ENCODE measurements at regions not wholly inside any gene's neighbourhood (a gene's known extent, or its start where the extent isn't known, plus 50 kb on each side); places are given as distances from the start of the nearest gene placed in this dataset.

DNA sequence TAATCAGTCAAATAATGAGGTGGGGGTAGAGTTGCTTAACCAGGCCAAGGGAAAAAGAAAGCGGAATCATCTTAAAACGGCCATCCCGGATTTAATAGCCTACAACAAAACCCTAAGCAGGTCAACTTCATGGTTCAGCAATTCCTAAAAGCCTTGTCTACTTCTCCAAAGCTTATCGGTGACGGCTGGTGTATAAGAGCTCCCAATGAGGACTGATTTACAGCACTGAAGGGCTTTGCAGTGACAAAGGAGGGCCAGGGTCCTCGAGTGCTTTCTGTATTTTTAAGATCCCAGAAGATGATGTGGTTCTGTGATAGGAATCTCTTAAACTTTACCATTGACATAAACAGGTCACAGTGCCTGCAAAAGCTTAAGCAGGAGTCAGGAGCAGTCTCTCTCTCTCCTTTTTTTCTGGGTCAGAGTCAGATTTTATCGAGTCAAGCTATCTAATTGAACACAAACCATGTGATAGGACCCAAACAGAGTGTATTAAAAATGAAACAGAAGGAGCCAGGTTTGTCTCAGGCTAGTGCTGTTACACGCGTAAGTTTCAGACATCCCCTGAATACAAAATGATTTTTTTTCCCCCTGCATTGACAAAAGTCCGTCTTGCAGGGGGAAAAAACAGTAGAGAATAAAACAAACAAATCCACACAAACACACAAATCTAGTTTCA lies 663.6 kb upstream of the ZNF608 start:
- H3K27me3 Mint-ChIP-seq (ENCODE audit: low read depth), result no peaks in the 10 kb centered on the region
- H3K4me1 Mint-ChIP-seq (ENCODE audit: low read depth), result no peaks in the 10 kb centered on the region
- H3K4me3 Mint-ChIP-seq, result no peak overlapping the region
- H3K27ac Mint-ChIP-seq, result no peak overlapping the region
- H3K9me3 Mint-ChIP-seq, result peaks cover 4% of the 10 kb centered on the region
- H3K36me3 Mint-ChIP-seq (ENCODE audit: low read depth), result no peaks in the 10 kb centered on the region

DNA sequence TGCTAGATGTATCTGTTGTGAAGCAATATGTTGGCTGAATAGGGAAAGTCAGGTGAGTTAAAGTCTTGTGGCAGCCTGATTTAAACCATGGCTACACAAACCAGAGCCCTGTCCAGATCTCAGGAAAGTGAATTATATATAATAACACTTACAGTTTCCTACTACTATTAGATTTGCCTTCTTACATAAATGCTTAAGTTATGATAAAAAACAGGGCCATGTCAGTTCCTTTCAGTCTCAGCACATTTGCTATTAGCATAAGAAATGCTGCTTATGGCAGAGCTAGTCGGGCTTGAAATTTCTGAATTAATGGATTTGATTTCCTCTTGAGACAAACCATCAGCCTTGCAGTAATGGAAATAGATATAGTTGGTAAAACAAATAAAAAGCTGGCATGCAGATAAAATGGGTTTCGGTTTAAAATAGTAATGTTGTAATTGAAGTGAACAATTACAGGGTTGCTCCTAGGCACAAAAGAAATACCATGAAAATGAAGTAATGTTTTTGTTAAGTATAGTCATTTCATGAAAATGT lies 664.2 kb upstream of the ZNF608 start:
- Mint-ChIP-seq H3K27me3 (ENCODE audit: low read depth) (no peaks in the 10 kb centered on the region), H3K4me1 (ENCODE audit: low read depth) (no peaks in the 10 kb centered on the region), H3K4me3 (no peak overlapping the region)

DNA sequence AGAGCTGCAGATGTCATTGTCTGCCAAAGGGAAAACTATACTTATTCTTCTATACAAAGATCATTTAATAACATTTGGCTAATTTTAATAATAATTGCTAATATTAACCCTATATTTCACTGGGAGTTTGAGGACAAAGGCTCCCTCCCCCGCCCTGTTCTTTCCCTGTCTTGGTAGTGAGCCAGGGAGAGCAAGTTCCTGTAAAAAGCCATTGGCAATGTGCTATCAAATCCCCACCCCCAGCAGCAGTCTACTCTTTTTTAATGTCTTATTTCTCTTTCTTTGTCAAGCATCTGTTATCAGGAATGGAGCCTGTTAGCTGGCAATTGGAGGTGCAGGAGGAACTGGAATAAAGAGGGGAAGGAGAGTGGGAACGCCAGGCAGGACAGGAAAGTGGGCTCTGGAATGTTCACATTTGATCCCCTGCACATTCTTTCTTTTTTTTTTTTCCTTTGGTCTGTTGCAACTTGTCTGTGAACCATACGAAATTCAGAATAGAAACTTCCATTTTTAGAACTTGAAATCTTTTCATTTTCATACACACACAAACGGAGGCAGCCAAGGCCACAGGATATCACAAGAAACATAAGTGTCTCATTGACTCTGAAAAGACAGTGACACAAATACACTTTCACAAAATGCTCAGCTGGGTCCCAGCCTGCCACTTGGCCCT lies 664.8 kb upstream of the ZNF608 start:
- Mint-ChIP-seq H3K4me3 (no peak overlapping the region), H3K27ac (no peak overlapping the region), H3K4me1 (ENCODE audit: low read depth) (no peaks in the 10 kb centered on the region), H3K9me3 (no peaks in the 10 kb centered on the region), H3K27me3 (ENCODE audit: low read depth) (no peaks in the 10 kb centered on the region), H3K36me3 (ENCODE audit: low read depth) (no peaks in the 10 kb centered on the region)

More for the DNA sequence above, 664.2 kb upstream of the ZNF608 start:
- H3K36me3 Mint-ChIP-seq (ENCODE audit: low read depth), result no peaks in the 10 kb centered on the region
- no peak overlapping the region for H3K27ac Mint-ChIP-seq
- peaks cover 4% of the 10 kb centered on the region for H3K9me3 Mint-ChIP-seq

DNA sequence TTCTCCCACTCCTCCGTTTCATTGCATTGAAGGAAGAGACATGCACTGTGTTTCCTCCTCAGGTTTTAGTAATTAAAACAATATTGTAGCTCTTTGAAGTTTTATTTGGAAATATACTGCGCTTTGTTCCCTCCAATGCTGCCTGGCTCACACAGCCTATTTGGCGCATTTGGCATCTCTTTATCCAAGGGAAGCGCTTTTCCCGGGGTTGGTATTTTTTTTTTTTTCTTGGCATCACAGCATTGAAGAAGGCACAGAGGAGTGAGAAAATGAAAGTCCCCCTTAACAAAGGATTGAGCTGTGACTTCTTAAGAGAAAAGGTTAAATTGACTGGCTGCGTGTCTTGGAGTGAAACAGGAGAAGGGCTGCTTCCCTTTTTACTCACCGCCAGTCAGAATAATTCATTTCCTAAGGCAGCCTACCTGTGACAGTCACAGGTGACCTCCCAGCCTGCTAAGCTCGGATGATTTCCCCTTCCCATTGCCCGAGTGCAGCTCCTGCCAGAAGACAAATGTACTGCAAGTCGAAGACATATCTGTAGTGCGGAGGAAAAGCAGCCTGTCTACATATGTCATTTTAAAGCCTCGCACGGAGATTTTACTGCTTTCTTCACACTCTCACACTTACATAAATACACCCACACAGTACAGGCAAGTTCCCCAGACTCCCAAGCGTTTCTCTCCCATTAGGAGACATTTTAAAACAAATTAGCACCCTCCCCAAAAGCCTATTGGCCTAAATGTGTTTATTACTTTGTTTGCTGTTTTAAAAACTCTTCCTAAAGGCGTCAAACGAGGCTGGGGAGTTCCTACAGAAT lies 665.5 kb upstream of the ZNF608 start:
- no peak overlapping the region for H3K4me3 Mint-ChIP-seq
- no peaks in the 10 kb centered on the region for H3K9me3 Mint-ChIP-seq
- H3K27me3 Mint-ChIP-seq (ENCODE audit: low read depth), result no peaks in the 10 kb centered on the region
- H3K4me1 Mint-ChIP-seq (ENCODE audit: low read depth), result no peaks in the 10 kb centered on the region
- no peaks in the 10 kb centered on the region for H3K36me3 Mint-ChIP-seq (ENCODE audit: low read depth)
- H3K27ac Mint-ChIP-seq, result no peak overlapping the region

DNA sequence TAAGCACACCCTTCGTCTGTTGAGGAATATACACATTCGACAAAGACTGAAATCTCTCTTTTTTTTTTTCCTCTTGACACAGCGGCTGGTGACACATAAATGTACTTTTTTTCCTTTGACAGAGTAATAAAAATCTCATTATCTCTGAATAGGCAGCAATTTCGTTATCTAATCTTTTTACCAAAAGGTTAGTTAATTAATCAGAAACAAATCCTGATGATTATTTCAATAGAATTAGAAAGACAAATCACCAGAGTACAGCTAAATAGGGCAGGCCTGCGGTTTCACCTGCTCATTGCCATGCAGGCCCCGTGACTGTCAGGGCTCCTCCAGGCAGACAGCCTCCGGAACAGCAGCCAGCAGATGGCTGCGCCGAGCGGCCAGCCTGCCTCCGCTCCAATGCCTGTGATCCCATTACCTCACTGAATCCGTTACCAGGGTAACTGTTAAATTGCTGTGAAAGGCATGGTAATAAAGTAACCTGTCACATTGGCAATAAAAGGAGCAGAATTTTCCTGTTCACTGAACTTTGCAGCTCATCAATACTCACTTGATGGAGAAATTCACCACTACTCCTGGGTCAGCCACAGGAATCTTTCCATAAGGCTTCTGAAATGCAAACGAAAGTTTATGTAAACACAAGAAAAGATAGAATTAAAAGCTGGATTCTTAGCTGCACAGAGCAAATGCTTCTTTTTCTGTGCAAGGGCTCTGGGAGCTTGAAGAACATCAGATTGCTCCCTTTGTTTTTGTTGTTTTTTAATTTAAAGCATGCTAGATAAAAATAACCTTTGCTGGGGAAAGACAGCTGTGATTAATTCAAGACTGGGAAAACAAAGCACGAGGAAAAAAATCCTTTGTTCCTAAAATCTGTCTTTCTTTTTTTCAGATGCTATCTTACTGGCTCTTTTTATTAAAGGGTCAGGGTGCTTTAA lies 666.4 kb upstream of the ZNF608 start:
- H3K36me3 Mint-ChIP-seq (ENCODE audit: low read depth), result no peaks in the 10 kb centered on the region
- H3K27ac Mint-ChIP-seq, result no peak overlapping the region
- H3K4me3 Mint-ChIP-seq, result no peak overlapping the region
- no peaks in the 10 kb centered on the region for H3K27me3 Mint-ChIP-seq (ENCODE audit: low read depth)
- no peaks in the 10 kb centered on the region for H3K4me1 Mint-ChIP-seq (ENCODE audit: low read depth)
- H3K9me3 Mint-ChIP-seq, result no peaks in the 10 kb centered on the region

DNA sequence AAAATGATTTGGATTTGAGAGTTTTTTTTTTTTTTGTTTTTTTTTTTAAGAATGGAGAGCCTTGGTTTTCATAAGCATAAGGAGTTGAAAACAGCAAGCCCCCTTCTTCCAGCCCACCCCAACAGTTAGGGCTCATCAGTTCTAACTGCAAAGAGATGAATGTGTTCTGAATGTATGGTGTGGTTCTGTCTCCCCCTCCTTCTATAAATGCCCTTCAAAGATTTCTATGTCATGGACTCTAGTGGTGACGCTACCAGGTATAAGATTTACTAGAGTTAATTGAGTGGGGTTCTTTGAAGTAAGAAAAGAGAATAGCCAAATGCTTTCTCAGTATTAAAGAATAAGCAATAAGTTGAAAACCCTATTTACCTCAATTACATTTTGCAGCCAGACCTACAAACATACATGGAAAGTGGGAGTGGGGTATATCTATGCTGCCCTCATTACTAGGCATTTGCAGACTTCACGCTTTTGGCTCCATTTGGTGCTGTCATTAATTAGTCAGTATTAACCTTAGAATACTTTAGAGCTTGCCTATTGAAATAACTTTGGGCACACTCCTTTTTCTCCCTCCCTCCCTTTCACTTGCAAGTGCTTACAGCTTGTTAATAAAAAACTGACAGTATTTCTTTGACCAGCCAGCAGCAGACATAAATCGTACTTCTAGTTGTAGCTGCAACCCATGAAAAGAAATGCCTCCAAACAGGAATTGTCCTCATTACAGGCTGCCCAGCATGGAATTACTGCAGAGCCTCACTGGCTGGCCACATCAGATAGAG lies 667.2 kb upstream of the ZNF608 start:
- H3K4me3 Mint-ChIP-seq, result no peak overlapping the region
- no peaks in the 10 kb centered on the region for H3K9me3 Mint-ChIP-seq
- no peaks in the 10 kb centered on the region for H3K36me3 Mint-ChIP-seq (ENCODE audit: low read depth)

DNA sequence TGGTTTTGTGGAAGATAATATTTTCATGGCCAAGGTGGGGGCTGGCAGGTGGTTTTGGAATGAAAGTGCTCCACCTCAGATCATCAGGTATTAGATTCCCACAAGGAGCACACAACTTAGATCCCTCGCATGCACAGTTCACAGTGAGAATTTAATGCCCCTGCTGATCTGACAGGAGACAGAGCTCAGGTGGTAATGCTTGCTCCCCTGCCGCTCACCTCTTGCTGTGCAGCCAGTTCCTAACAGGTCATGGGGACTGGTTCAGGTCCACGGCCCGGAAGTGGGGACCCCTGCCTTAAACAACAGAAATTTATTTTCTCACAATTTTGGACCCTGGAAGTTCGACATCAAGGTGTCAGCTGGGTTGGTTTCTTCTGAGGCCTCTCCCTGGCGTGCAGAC lies 668.7 kb upstream of the ZNF608 start:
- no peaks in the 10 kb centered on the region for H3K9me3 Mint-ChIP-seq

More for the DNA sequence above, 667.2 kb upstream of the ZNF608 start:
- H3K4me1 Mint-ChIP-seq (ENCODE audit: low read depth), result no peaks in the 10 kb centered on the region
- H3K27me3 Mint-ChIP-seq (ENCODE audit: low read depth), result no peaks in the 10 kb centered on the region
- H3K27ac Mint-ChIP-seq, result no peak overlapping the region

DNA sequence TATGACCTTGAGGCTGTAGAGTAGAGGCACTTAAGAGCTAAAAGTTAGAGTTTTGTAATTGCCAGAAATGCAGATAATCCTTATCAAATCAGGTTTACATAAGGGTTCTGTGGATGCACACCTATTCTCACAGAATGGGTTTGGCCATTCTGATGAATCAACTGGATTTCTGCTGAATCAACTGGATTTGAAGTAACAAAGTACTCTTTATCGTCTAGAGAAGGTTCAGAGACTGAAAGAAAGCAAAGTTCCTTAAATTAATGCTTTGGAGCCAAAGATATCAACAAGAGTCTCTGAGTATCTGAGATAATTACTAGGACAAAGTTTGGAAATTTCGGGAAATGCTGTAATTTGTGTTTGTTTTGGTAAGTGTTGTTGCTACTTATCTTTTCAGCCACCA lies 669.6 kb upstream of the ZNF608 start:
- Mint-ChIP-seq H3K4me3 (no peak overlapping the region), H3K27me3 (ENCODE audit: low read depth) (no peaks in the 10 kb centered on the region), H3K9me3 (no peaks in the 10 kb centered on the region), H3K27ac (no peak overlapping the region), H3K4me1 (ENCODE audit: low read depth) (no peaks in the 10 kb centered on the region), H3K36me3 (ENCODE audit: low read depth) (no peaks in the 10 kb centered on the region)

More for the DNA sequence above, 668.7 kb upstream of the ZNF608 start:
- no peak overlapping the region for H3K4me3 Mint-ChIP-seq
- no peak overlapping the region for H3K27ac Mint-ChIP-seq
- no peaks in the 10 kb centered on the region for H3K27me3 Mint-ChIP-seq (ENCODE audit: low read depth)
- no peaks in the 10 kb centered on the region for H3K4me1 Mint-ChIP-seq (ENCODE audit: low read depth)
- no peaks in the 10 kb centered on the region for H3K36me3 Mint-ChIP-seq (ENCODE audit: low read depth)

DNA sequence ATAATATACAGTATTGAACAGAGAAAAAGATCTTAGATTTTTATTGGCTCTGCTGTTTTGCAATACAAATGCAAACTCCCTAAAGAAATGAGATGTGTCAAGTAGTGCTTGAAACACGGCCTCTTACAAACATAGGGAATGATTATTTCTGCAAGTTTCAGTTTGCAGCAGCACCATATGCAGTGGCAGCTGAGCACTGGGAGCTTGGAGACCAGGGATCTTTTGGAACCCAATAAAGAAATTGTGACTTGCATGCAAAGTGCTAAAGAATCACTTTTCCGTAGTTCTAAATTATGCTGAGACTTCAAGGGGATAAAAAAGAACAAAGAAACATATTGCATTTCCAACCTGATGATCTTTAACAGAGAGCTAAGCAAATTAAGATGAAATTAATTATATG lies 674.6 kb upstream of the ZNF608 start:
- Mint-ChIP-seq H3K27ac (no peak overlapping the region), H3K27me3 (ENCODE audit: low read depth) (no peaks in the 10 kb centered on the region), H3K9me3 (no peaks in the 10 kb centered on the region), H3K36me3 (ENCODE audit: low read depth) (no peaks in the 10 kb centered on the region), H3K4me3 (no peak overlapping the region), H3K4me1 (ENCODE audit: low read depth) (no peaks in the 10 kb centered on the region)

DNA sequence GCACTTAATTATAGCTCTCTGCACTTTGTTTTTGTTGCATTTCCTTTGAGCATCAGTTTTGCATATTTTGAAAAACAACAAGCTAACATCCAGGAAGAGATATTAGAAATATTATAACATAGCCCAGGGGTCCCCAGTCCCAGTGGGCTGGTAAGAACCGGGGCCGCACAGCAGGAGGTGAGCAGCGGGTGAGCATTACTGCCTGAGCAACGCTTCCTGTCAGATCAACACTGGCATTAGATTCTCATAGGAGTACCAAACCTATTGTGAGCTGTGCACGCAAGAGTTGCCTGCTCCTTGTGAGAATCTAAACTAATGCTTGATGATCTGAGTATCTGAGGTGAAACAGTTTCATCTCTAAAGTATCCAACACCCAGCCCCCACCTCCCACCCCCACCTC lies 675.9 kb upstream of the ZNF608 start:
- Mint-ChIP-seq H3K9me3 (no peaks in the 10 kb centered on the region), H3K4me3 (no peak overlapping the region), H3K36me3 (ENCODE audit: low read depth) (no peaks in the 10 kb centered on the region), H3K27ac (no peak overlapping the region), H3K4me1 (ENCODE audit: low read depth) (no peaks in the 10 kb centered on the region), H3K27me3 (ENCODE audit: low read depth) (no peaks in the 10 kb centered on the region)

DNA sequence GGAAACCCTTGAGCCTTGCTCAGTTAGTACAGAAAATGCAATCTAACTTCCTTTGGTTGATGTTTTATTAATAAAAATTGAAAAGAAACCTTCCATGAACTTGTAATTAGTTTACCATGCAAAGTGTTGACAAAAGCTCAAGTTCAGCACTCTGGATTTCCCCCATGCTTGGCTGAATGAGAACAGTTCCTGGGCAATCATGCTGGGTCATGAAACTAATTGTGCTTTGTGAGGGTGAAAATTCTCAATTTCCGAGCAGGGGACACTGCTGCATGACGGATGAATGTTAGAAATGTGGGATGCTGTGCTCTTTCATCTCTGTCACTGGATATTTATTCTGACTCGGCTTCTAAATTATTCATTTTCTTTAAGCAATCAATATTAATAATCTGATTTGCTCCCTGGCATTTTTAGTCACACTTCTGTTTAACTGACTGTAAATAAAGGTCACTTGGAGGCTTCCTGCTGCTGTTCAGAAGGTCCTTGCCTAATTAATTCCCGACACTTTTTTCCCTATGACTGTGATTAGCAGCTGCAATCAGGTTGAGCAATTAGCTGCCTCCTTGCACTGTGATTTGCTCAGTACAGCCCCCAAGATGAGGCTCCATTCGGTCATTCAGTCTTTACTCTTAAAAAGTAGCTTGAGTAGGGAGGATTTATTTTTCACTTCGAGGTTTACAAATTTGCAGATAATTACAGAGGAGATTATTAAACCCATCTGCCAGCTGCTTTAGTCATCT lies 678.1 kb upstream of the ZNF608 start:
- no peaks in the 10 kb centered on the region for H3K9me3 Mint-ChIP-seq
- no peaks in the 10 kb centered on the region for H3K36me3 Mint-ChIP-seq (ENCODE audit: low read depth)
- H3K4me1 Mint-ChIP-seq (ENCODE audit: low read depth), result no peaks in the 10 kb centered on the region
- H3K27ac Mint-ChIP-seq, result no peak overlapping the region
- H3K4me3 Mint-ChIP-seq, result no peak overlapping the region
- no peaks in the 10 kb centered on the region for H3K27me3 Mint-ChIP-seq (ENCODE audit: low read depth)

DNA sequence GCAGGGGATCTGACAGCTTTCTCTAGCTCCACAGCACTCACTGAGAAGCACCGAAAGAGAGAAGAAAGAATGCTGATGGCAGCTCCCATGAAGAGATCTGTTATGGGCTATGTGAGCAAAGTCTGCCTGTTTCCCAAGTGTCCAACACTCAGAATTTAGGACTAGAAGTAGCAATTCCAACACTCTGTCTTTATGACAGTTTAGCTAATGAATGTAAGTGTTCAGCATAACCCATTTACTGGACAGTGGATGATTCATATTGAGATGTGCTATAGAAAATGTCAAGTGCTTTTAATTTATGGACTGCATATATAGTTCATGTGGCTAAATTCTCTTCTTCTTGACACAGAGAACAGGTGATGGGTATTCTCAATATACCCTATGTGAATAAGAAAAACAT lies 683.1 kb upstream of the ZNF608 start:
- no peaks in the 10 kb centered on the region for H3K27me3 Mint-ChIP-seq (ENCODE audit: low read depth)
- no peaks in the 10 kb centered on the region for H3K9me3 Mint-ChIP-seq

DNA sequence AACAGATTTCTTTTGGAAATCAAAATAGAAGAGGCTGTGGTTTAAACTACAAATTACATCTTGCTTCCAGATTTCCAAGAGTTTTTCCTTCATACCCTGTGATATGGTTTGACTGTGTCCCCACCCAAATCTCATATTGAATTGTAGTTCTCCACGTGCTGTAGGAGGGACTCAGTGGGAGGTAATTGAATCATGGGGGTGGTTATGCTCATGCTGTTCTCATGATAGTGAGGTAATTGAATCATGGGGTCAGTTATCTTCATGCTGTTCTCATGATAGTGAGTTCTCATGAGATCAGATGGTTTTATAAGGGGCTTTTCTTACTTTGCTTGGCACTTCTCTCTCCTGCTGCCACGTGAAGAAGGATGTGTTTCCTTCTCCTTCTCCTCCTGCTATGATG lies 687.0 kb upstream of the ZNF608 start:
- Mint-ChIP-seq H3K9me3 (no peaks in the 10 kb centered on the region), H3K4me3 (no peak overlapping the region), H3K27me3 (ENCODE audit: low read depth) (no peaks in the 10 kb centered on the region), H3K27ac (no peak overlapping the region), H3K36me3 (ENCODE audit: low read depth) (no peaks in the 10 kb centered on the region), H3K4me1 (ENCODE audit: low read depth) (no peaks in the 10 kb centered on the region)

More for the DNA sequence above, 683.1 kb upstream of the ZNF608 start:
- no peak overlapping the region for H3K27ac Mint-ChIP-seq
- H3K4me3 Mint-ChIP-seq, result no peak overlapping the region
- no peaks in the 10 kb centered on the region for H3K36me3 Mint-ChIP-seq (ENCODE audit: low read depth)
- H3K4me1 Mint-ChIP-seq (ENCODE audit: low read depth), result no peaks in the 10 kb centered on the region
